ENCODE measurements at regions not wholly inside any gene's neighbourhood (a gene's known extent, or its start where the extent isn't known, plus 50 kb on each side); places are given as distances from the start of the nearest gene placed in this dataset.
"Not testable (repeated sequence)": the region's sequence is repeated elsewhere in the genome, so short reads cannot be mapped to it uniquely, and the experiment has no call there.

- not testable (repeated sequence) for TF ChIP-seq CTCF (conservative IDR thresholded peaks at IDR 0.05; ENCODE audit: low read depth, low read length); EZH2 (IDR thresholded peaks at IDR 0.05; ENCODE audit: low read length, unreplicated experiment); EZH2phosphoT487 (IDR thresholded peaks at IDR 0.05; ENCODE audit: borderline replicate concordance, low read length)
Measured at GRCh38 chr4:188738290-188738689, 599.0 kb downstream of the TRIML1 start.

Measured in PC-3 (cell line).